Fibroblast of lung (primary cell): ENCODE measurements at regions not wholly inside any gene's neighbourhood (a gene's known extent, or its start where the extent isn't known, plus 50 kb on each side); places are given as distances from the start of the nearest gene placed in this dataset.
A peak's percentile ranks its signal among the peaks of the same experiment; 100 is the strongest.

ENCODE experiments used
- DNase-seq, 2 donors: peaks; one replicate each; pipeline versions ENCODE4 v3.0.0 to v3.0.0-alpha.2; 2010; ENCODE audit warnings: low read depth in 2 of 2
- H2AFZ ChIP-seq: 2 replicates; pipeline ENCODE4 v1.5.1; 2012; ENCODE audit warnings: low read length, control low read depth, inconsistent platforms
- H3K27ac ChIP-seq: 2 replicates; pipeline ENCODE4 v1.5.1; 2011; ENCODE audit warnings: low read length, control low read depth; ENCODE audit not compliant: insufficient read depth
- H3K27me3 ChIP-seq: 2 replicates; pipeline ENCODE4 v1.5.1; 2011; ENCODE audit warnings: mild to moderate bottlenecking, low read length; ENCODE audit not compliant: control insufficient read depth, insufficient read depth
- H3K36me3 ChIP-seq: 2 replicates; pipeline ENCODE4 v1.5.1; 2011; ENCODE audit warnings: low read length; ENCODE audit not compliant: control insufficient read depth, insufficient read depth
- H3K4me1 ChIP-seq: 2 replicates; pipeline ENCODE4 v1.5.1; 2011; ENCODE audit warnings: low read length; ENCODE audit not compliant: control insufficient read depth, insufficient read depth; ENCODE audit errors: extremely low read depth
- H3K4me2 ChIP-seq: 2 replicates; pipeline ENCODE4 v1.5.1; 2011; ENCODE audit warnings: low read length, control low read depth; ENCODE audit not compliant: insufficient read depth; ENCODE audit errors: extremely low read depth
- H3K4me3 ChIP-seq, 4 experiments: fragments of 200-600 bp in 1 of 4; sonication (generic) in 1 of 4; replicated peaks in 1 of 4; 2 replicates each; pipeline ENCODE4 v1.5.1; 2011 to 2016; ENCODE audit warnings: low read length in 4 of 4, low read depth in 3 of 4, mild to moderate bottlenecking in 3 of 4, control low read depth in 2 of 4, inconsistent platforms in 1 of 4, mixed read lengths in 1 of 4; ENCODE audit not compliant: insufficient read depth in 1 of 4; ENCODE audit errors: control extremely low read depth in 1 of 4
- H3K79me2 ChIP-seq: 2 replicates; pipeline ENCODE4 v1.5.1; 2012; ENCODE audit warnings: mild to moderate bottlenecking, low read length, inconsistent platforms; ENCODE audit not compliant: control insufficient read depth, insufficient read depth
- H3K9ac ChIP-seq: 2 replicates; pipeline ENCODE4 v1.5.1; 2011; ENCODE audit warnings: mild to moderate bottlenecking, low read length, control low read depth; ENCODE audit not compliant: insufficient read depth
- H3K9me3 ChIP-seq: 2 replicates; pipeline ENCODE4 v1.5.1; 2012; ENCODE audit warnings: low read depth, low read length; ENCODE audit not compliant: control insufficient read depth, insufficient read depth
- H4K20me1 ChIP-seq: 2 replicates; pipeline ENCODE4 v1.5.1; 2011; ENCODE audit warnings: low read length; ENCODE audit not compliant: control insufficient read depth, insufficient read depth; ENCODE audit errors: extremely low read depth
- CTCF ChIP-seq, 2 donors: IDR thresholded peaks in 1 of 2; conservative IDR thresholded peaks in 1 of 2; 1 replicate in 1 of 2; 2 replicates in 1 of 2; pipeline ENCODE4 v1.5.1; 2011 to 2012; ENCODE audit warnings: low read length in 2 of 2, control low read depth in 1 of 2, inconsistent platforms in 1 of 2, low read depth in 1 of 2, mild to moderate bottlenecking in 1 of 2
- EZH2 ChIP-seq: IDR thresholded peaks from 2 replicates; pipeline ENCODE4 v1.5.1; 2012; ENCODE audit warnings: low read length, control low read depth, mild to moderate bottlenecking; ENCODE audit errors: missing control alignments

- no peak for TF ChIP-seq EZH2
- TF ChIP-seq CTCF (conservative IDR thresholded peaks at IDR 0.05 in 1 of 2, IDR thresholded peaks at IDR 0.05 in 1 of 2; ENCODE audit: low read depth in 1 of 2, low read length in 2 of 2), result no peak
- DNase-seq, result peak in 1 of 2 donors; percentile 0
- Histone ChIP-seq H3K9ac (no peak overlapping the region), H2AFZ (no peak overlapping the region), H3K27me3 (no peaks in the 10 kb centered on the region), H3K4me1 (no peaks in the 10 kb centered on the region), H3K9me3 (no peaks in the 10 kb centered on the region), H3K4me2 (no peak overlapping the region), H4K20me1 (no peaks in the 10 kb centered on the region), H3K27ac (no peak overlapping the region), H3K79me2 (no peaks in the 10 kb centered on the region), H3K4me3 (no peak overlapping the region), H3K36me3 (no peaks in the 10 kb centered on the region)
Measured at GRCh38 chr18:1573732-1574131, 669.1 kb downstream of the ADCYAP1 start.

DNA sequence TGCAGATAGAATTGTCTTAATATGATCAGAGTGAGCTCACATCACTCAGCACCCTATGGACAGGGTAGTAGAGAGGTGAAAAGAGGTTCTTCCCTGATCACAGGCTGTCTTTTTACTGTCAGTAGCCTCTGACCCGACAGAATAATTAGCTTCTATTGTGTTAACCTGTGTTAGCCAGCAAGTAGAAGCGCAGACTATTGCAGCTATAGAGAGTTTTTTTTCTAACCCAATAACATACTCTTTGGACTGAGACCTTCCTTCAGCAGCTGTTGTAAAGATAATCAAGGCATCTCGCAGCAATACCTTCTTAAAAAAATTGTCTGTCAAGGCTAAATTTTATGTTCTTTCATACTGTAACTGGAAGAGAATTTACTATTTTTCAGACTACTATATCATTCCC is 670.4 kb downstream of the ADCYAP1 start:
- H3K36me3 ChIP-seq, result no peaks in the 10 kb centered on the region
- no peaks in the 10 kb centered on the region for H3K9me3 ChIP-seq
- TF ChIP-seq EZH2, result no peak
- no peak for TF ChIP-seq CTCF (conservative IDR thresholded peaks at IDR 0.05 in 1 of 2, IDR thresholded peaks at IDR 0.05 in 1 of 2; ENCODE audit: low read depth in 1 of 2, low read length in 2 of 2)
- H3K4me1 ChIP-seq, result no peaks in the 10 kb centered on the region
- DNase-seq, result no peak
- no peak overlapping the region for H3K4me3 ChIP-seq
- no peak overlapping the region for H3K27ac ChIP-seq
- no peaks in the 10 kb centered on the region for H3K79me2 ChIP-seq
- no peak overlapping the region for H3K9ac ChIP-seq
- no peak overlapping the region for H3K4me2 ChIP-seq
- H2AFZ ChIP-seq, result no peak overlapping the region
- H3K27me3 ChIP-seq, result no peaks in the 10 kb centered on the region
- no peaks in the 10 kb centered on the region for H4K20me1 ChIP-seq

DNA sequence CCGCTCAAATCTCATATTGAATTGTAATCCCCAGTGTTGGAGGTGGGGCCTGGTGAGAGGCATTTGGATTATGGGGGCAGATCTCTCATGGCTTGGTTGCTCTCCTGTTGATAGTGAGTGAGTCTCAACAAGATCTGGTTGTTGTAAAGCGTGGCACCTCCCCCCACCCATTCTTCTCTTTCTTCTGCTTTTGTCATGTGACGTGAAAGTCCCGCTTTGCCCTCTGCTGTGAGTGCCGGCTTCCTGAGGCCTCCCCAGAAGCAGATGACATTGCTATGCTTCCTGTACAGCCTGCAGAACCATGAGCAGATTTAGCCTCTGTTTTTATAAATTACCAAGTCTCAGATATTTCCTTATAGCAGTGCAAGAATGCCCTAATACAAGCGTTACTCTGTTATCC is 673.8 kb downstream of the ADCYAP1 start:
- Histone ChIP-seq H3K9me3 (no peaks in the 10 kb centered on the region), H3K27me3 (no peaks in the 10 kb centered on the region), H3K9ac (no peak overlapping the region), H2AFZ (no peak overlapping the region), H3K4me1 (no peaks in the 10 kb centered on the region), H3K4me2 (no peak overlapping the region), H3K79me2 (no peaks in the 10 kb centered on the region), H3K36me3 (no peaks in the 10 kb centered on the region), H4K20me1 (no peaks in the 10 kb centered on the region), H3K4me3 (no peak overlapping the region), H3K27ac (no peak overlapping the region)
- DNase-seq, result no peak
- TF ChIP-seq EZH2 (no peak), CTCF (conservative IDR thresholded peaks at IDR 0.05 in 1 of 2, IDR thresholded peaks at IDR 0.05 in 1 of 2; ENCODE audit: low read depth in 1 of 2, low read length in 2 of 2) (no peak)
